ENCODE measurements at regions not wholly inside any gene's neighbourhood (a gene's known extent, or its start where the extent isn't known, plus 50 kb on each side); places are given as distances from the start of the nearest gene placed in this dataset.

- no peak overlapping the region for H3K4me3 ChIP-seq (ENCODE audit: low read depth, low read length)
- no peaks in the 10 kb centered on the region for H3K27me3 ChIP-seq (ENCODE audit: insufficient read depth, low read depth, severe bottlenecking)
- TF ChIP-seq, protein P1, sequence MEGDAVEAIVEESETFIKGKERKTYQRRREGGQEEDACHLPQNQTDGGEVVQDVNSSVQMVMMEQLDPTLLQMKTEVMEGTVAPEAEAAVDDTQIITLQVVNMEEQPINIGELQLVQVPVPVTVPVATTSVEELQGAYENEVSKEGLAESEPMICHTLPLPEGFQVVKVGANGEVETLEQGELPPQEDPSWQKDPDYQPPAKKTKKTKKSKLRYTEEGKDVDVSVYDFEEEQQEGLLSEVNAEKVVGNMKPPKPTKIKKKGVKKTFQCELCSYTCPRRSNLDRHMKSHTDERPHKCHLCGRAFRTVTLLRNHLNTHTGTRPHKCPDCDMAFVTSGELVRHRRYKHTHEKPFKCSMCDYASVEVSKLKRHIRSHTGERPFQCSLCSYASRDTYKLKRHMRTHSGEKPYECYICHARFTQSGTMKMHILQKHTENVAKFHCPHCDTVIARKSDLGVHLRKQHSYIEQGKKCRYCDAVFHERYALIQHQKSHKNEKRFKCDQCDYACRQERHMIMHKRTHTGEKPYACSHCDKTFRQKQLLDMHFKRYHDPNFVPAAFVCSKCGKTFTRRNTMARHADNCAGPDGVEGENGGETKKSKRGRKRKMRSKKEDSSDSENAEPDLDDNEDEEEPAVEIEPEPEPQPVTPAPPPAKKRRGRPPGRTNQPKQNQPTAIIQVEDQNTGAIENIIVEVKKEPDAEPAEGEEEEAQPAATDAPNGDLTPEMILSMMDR (IDR thresholded peaks at IDR 0.05; ENCODE audit: low read depth, low read length): no peak
- peaks cover 4% of the 10 kb centered on the region for H3K9me3 ChIP-seq (ENCODE audit: severe bottlenecking)
- DNase-seq: peak; percentile 37
- peak overlapping the region; percentile 74 for H3K27ac ChIP-seq
- no peaks in the 10 kb centered on the region for H3K36me3 ChIP-seq
These were observed 60.1 kb upstream of the LAPTM4A start for GRCh38 chr2:20111311-20112131.

GRCh38 chr2:20110876-20111275 lies 59.4 kb upstream of the LAPTM4A start:
- peak; percentile 91 for DNase-seq
- peak overlapping the region; percentile 74 for H3K27ac ChIP-seq
- H3K36me3 ChIP-seq: no peaks in the 10 kb centered on the region
- H3K9me3 ChIP-seq (ENCODE audit: severe bottlenecking): peaks cover 7% of the 10 kb centered on the region
- TF ChIP-seq, protein P1 (IDR thresholded peaks at IDR 0.05; ENCODE audit: low read depth, low read length): no peak
- H3K27me3 ChIP-seq (ENCODE audit: insufficient read depth, low read depth, severe bottlenecking): no peaks in the 10 kb centered on the region
- no peak overlapping the region for H3K4me3 ChIP-seq (ENCODE audit: low read depth, low read length)

DNA sequence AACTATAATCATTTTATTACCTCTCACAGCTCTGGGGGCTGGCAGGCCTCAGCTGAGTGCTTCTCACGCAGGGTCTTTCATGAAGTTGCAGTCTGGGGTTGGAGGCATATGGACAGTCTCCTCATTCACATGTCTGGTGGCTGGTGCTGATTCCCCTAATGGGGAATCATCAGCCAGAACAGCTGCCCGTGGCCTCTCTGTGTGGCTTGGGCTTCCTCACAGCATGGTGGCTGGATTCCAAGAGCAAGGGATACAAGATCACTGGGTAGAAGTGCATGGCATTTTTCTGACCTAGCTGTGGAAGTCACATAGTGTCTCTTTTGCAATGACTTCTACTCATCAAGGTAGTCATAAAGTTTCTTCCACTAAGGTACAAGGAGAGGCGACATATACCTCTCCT lies 59.0 kb upstream of the LAPTM4A start:
- peak; percentile 58 for DNase-seq
- peak overlapping the region; percentile 74 for H3K27ac ChIP-seq
- H3K36me3 ChIP-seq: no peaks in the 10 kb centered on the region
- TF ChIP-seq, protein P1 (IDR thresholded peaks at IDR 0.05; ENCODE audit: low read depth, low read length): no peak
- H3K4me3 ChIP-seq (ENCODE audit: low read depth, low read length): no peak overlapping the region
- no peaks in the 10 kb centered on the region for H3K27me3 ChIP-seq (ENCODE audit: insufficient read depth, low read depth, severe bottlenecking)
- H3K9me3 ChIP-seq (ENCODE audit: severe bottlenecking): peaks cover 7% of the 10 kb centered on the region

DNA sequence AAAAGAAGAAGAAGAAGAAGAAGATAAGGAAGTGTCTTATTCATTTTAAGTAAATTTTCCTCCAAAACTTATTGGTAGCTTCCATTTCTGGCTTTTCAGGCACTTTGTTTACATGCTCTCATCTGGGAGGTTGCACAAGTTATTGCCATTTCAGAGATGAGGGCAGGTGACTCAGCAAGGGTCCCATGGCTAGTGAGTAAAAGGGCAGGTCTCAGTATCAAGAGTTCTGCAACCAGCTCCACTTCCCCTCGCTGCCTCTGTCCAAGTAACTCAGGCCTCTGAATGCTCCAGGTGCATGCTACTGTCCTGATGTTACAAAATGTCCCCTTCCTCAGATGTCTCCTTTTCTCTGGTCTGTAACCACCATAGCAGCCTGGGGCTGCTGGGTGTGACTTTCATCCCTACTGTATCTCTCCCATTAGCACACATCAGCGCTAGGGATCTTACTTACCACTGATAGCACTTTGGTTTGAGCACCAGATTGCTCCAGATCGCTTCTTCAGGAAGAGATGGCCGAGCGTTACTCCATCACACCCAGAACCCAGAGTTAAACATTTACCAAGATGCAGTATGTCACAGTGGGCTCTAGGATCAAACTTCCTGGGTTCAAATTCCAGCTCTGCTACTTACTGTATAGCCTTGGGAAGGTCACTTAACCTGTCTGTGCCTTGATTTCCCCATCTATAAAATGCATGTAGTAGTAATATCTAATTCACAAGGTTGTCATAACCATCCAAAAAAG lies 57.4 kb upstream of the LAPTM4A start:
- DNase-seq: no peak
- H3K27me3 ChIP-seq (ENCODE audit: insufficient read depth, low read depth, severe bottlenecking): no peaks in the 10 kb centered on the region
- no peak overlapping the region for H3K4me3 ChIP-seq (ENCODE audit: low read depth, low read length)
- no peaks in the 10 kb centered on the region for H3K36me3 ChIP-seq
- H3K9me3 ChIP-seq (ENCODE audit: severe bottlenecking): peaks cover 7% of the 10 kb centered on the region
- TF ChIP-seq, protein P1 (IDR thresholded peaks at IDR 0.05; ENCODE audit: low read depth, low read length): no peak
- no peak overlapping the region for H3K27ac ChIP-seq

DNA sequence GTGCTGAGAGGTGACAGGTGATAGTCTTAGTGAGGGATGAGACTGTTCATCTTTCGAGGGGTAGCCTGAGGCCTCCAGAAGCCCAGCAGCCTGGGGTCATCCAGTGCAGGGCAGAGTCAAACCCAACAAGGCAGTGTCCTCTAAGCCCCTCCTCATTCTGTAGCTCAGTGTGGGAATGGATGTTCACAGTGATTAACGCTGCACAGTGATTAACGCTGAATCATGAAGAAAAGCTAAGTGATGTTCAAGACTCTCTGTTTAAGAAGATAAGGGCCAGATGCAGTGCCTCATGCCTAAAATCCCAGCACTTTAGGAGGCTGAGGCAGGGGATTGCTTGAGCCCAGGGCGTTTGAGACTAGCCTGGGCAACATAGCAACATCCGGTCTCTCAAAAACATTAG lies 56.3 kb upstream of the LAPTM4A start:
- TF ChIP-seq, protein P1 (IDR thresholded peaks at IDR 0.05; ENCODE audit: low read depth, low read length): no peak
- Histone ChIP-seq H3K4me3 (ENCODE audit: low read depth, low read length) (no peak overlapping the region), H3K27ac (no peak overlapping the region), H3K27me3 (ENCODE audit: insufficient read depth, low read depth, severe bottlenecking) (no peaks in the 10 kb centered on the region), H3K36me3 (no peaks in the 10 kb centered on the region), H3K9me3 (ENCODE audit: severe bottlenecking) (peaks cover 7% of the 10 kb centered on the region)
- peak; percentile 72 for DNase-seq
